Tongue (tissue), 1 donor: ENCODE measurements at regions not wholly inside any gene's neighbourhood (a gene's known extent, or its start where the extent isn't known, plus 50 kb on each side); places are given as distances from the start of the nearest gene placed in this dataset.
A peak's percentile ranks its signal among the peaks of the same experiment; 100 is the strongest.
"Not testable (repeated sequence)": the region's sequence is repeated elsewhere in the genome, so short reads cannot be mapped to it uniquely, and the experiment has no call there.

Source experiments
- DNase-seq: peaks from one replicate; pipeline ENCODE4 v3.0.0-alpha.2; 2015

DNA sequence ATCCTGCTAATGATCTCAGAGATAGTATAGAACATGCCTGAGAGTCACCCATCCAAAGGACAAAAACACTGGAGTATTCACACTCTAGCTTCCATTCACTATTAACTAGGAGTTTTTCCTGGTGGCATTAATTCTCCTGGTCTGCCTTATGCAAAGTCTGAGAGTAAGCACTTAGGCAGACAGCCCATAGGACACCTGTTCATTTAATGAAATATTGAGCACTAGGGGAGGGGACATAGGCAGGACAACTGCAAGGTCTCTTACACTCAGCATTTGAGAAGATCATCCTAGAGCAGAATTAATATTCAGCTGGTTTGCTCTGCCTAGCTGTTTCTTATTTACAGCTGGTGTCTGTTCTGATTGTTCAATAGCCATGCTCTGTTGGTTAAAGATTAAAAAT is 508.5 kb downstream of the CENPC start:
- peak; percentile 50 for DNase-seq

DNA sequence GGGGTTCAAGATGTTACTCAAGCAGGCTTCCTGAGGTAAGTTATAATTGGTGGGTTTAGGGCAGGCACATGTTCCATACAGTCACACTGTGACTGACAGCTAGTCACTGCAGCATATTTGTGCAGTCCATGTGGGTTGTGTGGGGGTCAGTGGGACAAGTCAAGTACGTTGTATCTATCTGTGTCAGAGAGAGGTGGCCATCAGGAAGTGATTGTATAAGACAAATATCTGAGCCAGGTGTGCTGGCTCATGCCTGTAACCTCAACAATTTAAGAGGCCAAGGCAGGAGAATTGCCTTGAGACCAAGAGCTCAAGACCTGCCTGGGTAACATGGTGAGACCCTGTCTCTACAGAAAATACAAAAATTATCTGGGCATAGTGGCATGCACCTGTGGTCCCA is 509.3 kb downstream of the CENPC start:
- no peak for DNase-seq

DNA sequence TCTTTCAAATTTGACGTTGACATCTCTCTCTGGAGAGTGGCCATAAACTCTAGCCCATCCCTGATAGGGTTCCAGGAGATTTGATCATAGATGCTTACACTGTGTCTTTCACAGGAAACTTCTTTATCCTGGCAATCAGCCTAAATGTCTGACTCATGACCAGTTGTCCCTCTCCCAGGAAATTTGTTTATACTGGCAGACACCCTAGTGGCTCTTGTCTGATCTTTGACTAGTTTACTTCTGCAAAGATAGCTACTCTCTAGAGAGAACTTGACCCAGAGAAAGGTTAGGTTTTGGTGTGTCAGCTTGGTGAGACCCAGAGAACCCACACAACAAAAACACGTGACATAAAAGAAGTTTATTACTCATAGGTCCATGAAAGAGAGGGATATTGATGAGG is 509.8 kb downstream of the CENPC start:
- peak; percentile 16 for DNase-seq

DNA sequence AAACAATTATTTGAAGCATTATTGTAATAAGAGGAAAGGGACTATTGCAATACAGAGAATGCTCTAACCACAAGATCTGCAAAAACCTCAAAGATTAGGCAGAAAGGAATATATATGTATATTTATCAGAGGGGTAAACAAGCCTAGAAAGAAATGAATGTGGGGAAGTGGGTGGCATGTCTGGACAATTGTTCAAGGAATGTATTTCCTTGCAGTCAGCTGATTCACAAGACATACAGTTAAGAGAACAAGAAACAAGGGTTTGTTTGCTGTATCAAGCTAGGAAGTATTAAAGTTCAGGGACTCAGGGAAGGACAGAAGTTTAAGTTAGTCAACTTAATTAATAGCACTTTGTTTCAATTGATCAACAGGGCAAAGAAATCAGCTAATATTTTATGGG is 514.7 kb downstream of the CENPC start:
- no peak for DNase-seq

DNA sequence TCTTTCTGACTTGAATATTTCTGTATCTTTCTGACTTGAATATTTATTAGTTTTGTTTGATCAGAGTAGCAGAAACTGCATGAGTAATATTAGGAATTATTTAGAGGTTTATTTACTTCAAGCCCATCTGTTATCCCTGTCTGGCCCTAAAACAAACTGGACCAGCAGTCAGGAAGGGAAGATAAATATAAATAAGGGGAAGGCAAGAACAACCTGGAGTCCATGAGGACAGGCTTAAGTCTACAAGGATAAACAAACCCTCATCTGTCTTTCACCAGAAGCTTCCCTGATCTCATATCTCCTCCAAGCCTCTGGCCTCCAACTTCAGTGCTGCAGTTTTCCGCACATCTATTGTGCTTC is 524.9 kb downstream of the CENPC start:
- peak; percentile 6 for DNase-seq

DNA sequence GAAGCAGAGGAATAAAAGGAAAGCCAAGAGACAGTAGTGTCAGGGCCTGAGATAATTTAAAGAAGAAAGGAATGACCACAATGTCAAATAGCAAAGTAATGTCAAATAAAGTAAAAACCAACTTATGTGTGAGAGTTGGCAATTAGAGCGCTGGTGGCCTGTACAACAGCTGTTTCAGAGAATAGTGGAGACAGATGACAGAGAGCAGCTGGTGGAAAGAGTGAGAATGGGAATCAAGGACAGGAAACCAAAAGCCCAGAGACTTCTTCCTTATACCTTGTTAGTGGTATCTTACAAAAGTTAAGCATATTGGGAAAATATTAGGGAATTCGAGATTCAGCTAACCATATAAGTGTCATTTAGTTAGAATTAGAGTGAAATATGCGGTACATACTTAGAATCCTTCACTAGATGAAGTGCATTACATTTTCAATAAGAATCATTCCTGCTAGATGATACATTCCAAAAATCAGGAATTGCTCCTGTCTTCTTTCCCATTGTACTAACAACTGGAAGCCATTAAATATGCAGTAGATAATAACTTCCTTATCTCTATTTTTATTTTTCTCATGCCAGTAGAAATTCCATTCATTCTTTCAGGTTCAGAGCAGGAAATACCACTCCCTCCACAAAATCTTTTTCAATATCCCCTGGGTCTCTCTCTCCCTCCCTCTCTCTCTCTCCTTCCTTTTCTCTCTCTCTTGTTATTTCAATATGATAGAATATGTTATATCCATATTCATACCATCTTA is 525.4 kb downstream of the CENPC start:
- peak; percentile 68 for DNase-seq

DNA sequence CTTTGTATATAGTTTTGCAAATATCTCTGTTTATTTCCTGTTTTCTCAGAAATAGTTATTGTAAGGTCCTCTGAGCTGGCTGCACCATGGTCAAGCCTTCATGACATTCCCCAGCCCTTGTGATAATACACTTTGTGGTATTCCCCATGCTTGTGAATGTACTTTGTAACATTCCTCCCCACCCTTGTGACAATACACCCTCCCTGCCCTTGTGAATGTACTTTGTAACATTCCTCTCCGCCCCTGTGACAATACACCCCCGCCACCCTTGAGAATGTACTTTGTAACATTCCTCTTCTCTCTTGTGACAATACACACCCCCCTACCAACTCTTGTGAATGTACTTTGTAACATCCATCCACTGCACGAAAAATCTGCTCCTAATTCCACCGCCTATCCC is 530.7 kb downstream of the CENPC start:
- DNase-seq = no peak

DNA sequence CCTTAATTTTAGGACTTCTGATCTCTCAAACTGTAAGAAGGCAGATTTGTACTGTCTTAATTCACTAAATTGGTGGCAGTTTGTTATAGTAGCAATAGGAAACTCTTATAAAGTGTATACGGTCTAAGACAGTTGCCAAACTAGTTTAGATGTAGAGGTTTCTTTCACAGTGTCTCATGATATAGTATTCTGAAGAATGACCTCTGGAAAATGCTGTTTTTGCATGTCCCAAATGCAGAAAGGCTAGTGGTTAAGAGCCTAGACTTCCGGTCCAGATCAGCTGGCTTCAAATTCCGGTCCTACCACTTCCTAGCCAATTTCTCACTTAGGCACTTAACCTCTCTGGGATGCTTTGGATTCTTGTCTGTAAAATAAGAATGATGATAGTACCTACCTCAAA is 538.5 kb downstream of the CENPC start:
- DNase-seq = no peak

DNA sequence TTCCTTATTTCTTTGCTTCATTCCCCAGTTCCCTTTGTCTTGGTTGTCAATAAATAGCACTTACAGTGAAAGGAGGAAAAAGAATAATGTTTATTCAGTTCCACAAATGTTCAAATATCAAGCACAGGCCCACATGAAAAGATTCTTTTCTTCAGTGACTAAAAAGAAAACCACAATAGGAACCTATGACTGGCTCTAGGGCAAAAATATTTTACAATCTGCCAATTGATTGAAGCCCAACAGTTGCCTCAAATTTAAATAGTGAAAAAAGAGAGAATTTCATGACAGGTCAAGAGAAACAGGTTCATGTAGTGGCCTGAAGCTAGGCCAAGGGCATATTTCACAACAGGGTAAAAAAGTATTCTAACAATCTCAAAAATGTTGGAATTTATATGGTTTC is 553.8 kb downstream of the CENPC start:
- no peak for DNase-seq

DNA sequence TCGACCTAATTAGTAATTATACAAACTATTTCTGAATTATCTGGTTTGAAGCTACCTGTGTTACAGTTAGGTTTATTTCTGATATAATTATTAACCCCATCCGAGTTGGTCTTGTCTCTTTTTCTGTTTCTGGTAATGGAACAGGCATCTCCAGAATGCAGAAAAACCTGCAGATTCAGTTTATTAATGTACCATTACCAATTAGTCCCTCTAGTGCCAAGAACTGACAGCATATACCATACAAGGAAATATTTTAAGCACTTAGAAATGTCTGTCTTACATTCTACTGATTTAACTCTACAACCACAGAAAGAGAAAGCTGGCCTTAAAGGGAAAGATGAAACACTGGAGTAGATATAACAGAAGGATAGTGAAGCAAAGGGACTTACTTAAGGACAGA is 570.6 kb downstream of the CENPC start:
- peak; percentile 2 for DNase-seq

DNA sequence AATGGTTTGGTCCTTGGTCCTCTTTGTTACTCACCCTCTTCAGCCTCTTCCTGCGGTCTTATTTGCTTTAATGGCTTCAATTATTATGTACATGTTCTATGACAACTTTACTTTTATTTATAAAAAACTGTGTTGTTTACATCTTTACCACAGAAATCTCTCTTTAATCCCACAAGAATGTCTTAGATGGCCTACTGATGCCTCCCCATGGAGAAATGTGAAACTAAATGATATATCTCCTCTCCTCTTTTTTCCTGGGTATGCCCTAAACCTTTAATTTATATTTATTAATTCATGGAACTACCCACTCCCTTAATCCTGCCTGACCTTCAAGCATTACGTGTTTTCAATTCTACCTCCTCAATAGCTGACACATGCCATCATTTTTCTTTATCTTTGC is 573.2 kb downstream of the CENPC start:
- DNase-seq = no peak

DNA sequence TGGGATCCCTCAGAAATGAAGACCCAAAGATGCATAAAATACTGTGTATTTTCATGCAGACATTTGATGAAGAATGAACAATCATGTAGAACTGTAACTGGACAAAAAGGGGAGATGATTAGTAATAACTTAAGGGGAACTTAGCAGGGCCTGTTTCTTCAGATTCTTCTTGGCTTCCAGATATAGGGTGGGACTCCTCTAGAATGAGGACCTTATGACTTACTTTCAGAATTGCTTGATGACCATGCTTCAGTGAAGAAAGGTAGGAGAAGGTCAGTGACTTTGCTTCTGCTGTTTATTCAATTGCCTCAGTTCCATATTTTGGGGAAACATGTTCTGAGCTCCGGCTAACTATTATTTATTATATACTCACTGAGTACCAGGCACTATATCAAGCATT is 580.8 kb downstream of the CENPC start:
- DNase-seq = no peak

DNA sequence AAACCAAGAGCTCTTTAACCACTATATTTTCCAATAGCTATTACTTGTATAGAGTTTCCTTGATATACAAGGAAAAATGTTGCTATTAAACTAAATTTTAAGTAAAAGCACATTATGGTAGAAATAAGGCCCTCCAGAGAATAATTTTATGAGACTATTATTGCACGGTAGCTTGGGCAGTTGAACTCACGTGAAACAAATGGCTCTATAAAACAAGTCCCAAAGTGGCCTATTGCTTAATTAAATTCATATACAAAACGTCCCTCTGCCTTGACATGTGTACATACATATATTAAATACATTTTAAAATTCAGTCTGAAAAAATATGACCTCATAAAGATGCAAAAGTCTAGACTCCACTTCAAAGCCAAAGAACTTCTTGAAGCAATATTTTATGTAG is 582.2 kb downstream of the CENPC start:
- no peak for DNase-seq

DNA sequence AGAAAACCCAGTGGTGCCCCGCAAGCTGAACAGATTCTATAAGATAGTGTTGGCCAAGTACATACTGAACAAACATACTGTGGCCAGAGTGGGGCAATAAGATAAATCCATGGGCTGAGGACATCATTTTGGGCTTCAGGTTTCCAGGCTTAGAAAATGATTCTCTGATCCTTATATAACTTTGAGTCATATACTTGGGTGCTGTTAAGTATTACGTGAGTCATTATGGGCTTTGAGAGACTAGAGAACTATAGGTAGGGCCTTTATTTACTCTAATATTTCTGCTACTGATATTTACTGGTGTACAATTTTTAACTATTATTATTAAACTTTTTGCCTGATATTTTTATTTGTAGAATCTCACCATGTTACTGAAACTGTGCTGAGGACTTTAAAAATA is 586.1 kb downstream of the CENPC start:
- DNase-seq = no peak

DNA sequence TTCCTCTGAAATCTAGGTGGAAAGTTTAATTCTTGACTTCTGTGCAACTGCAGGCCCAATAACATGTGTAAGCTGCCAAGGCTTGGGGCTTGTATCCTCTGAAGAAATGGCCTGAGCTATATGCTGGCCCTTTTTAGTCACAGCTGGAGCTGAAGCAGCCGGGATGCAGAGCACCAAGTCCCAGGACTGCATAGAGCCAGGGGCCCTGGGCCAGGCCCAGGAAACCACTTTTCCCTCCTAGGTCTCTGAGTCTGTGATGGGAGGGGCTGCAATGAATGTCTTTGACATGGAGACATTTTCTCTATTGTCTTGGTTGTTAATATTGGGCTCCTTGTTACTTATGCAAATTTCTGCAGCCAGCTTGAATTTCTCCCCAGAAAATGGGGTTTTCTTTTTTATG is 588.5 kb downstream of the CENPC start:
- no peak for DNase-seq

DNA sequence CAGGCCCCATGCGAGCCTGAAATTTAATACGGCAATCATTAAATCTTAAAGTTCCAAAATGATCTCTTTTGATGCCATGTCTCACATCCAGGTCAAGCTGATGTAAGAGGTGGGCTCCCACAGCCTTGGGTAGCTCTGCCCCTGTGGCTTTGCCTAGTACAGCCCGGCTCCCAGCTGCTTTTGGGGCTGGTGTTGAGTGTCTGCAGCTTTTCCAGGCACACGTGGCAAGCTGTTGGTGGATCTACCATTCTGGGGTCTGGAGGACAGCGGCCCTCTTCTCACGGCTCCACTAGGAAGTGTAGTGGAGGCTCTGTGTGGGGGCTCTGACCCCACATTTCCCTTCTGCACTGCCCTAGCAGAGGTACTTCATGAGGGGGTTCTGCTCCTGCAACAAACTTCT is 588.9 kb downstream of the CENPC start:
- no peak for DNase-seq

DNA sequence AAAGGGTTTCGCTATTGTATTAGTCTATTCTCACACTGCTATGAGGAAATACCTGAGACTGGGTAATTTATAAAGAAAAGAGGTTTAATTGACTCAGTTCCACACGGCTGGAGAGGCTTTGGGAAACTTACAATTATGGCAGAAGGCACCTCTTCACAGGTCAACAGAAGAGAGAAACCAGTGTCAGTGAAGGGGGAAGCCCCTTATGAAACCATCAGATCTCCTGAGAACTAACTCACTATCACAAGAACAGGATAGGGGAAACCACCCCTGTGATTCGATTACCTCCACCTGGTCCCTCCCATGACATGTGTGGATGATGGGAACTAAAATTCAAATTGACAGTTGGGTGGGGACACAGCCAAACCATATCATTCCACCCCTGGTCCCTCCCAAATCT is 589.5 kb downstream of the CENPC start:
- no peak for DNase-seq

DNA sequence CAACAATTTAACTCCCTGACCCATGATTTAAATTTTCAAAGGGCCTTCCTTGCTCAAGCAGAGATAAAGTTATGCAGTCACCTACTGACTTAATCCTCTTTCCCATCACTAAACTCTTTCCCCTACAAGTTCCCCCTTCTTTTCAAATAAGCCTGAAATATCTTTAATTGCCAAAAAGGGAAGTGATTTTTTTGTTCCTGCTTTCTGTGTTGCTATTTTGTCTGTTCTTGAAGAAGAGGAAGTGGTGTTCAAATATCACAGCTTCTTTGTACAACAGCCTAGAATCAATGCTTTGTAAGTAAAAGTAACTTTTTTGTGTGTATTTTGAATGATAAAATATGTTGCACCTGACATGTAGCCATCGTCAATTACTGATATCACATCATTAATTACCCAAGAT is 595.9 kb downstream of the CENPC start:
- no peak for DNase-seq

DNA sequence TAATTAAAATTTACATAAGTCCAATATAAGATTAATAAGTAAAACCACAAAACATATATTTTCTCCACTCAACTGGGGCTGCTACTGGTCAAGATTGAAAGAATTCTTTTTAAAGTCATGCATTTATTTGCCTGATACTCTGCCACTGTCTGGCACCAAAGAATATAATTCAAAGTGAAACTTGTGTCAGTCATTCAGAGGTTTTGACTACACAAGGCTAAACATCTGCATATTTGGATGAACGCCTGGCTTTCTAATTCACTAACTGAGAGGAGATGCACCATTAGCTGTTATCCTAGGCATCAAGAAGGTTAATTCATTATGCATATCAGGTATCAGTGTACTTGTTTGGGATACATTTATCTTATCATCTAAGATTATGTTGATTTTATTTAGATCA is 598.5 kb downstream of the CENPC start:
- no peak for DNase-seq

DNA sequence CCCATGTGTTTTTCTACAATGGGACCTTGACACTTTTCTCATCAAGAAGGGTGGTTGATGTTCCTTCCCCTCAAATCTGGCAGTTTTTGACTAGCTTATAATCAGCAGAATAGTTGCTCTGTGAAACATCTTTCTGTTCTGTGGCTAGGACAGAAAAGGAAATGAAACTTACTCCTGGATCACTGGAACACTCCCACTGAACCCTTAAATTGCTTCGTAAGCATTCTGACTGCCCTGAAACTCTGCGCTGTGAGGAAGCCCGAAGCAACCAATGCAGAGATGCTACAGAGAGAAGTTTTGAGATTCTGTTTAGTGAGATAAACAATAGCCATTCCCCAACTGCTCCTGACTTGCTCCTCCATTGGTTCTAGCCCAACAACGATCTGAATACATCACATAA is 602.2 kb downstream of the CENPC start:
- peak; percentile 5 for DNase-seq

DNA sequence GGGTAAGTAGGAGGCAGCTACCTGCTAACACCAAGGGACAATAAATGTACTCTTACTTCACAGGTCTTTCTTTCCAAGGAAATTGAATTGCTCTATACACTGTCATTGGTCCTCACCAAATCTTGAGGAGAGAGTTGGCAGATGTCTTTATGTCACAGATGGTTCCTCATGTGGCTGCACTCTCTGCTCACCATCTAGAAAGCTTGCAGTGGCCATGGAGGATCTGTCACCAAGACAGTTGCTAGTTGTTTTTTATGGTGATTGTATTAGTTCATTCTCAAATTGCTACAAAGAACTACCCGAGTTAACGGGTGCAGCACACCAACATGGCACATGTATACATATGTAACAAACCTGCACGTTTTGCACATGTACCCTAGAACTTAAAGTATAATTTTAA is 613.3 kb downstream of the CENPC start:
- DNase-seq = not testable (repeated sequence)

DNA sequence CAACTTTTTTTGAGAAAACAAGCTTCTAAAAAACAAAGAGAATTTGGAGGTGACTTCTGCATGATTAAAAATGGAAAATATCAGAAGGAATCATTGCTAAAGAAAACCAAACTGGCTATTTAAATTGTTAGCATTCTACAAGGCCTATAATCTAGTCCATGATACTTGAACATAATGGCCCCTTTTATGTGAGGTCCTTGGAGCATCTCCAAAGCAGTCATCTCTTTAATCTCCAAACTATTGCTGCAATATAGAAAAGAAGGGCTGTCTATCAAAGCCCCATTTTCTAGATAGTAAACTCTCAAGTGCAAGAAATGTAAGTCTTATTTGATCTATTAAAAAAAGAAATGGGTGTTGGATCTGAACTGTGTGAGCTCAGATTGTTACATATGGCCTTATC is 615.1 kb downstream of the CENPC start:
- peak; percentile 11 for DNase-seq

DNA sequence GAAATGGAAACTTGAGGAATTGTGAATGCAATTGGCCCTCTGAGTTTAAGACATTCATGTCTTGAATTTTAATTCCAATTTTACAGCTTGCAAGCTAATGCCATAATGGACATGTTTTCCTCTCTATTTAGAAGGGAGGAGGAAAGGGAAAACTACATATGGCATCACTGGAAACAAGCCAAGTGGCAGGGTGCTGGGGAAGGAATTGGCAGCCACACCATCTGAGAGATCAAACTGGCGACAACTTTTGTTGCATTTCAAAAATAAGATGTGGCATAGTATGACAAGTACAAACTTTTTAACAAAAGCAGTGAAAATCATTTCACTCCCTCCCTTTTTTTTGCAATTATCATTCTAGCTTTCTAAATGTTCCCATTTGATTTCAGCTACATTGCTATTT is 615.6 kb downstream of the CENPC start:
- peak; percentile 69 for DNase-seq

DNA sequence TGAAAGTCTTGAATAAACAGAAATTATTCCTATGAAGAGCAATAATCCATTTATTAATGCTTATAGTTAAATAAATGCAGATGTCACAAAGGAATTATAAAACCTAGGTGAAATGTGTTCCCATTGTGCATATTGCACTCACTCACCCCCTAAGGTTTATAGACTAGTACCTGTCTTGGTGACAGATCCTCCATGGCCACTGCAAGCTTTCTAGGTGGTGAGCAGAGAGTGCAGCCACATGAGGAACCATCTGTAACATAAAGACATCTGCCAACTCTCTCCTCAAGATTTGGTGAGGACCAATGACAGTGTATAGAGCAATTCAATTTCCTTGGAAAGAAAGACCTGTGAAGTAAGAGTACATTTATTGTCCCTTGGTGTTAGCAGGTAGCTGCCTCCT is 616.4 kb downstream of the CENPC start:
- not testable (repeated sequence) for DNase-seq

DNA sequence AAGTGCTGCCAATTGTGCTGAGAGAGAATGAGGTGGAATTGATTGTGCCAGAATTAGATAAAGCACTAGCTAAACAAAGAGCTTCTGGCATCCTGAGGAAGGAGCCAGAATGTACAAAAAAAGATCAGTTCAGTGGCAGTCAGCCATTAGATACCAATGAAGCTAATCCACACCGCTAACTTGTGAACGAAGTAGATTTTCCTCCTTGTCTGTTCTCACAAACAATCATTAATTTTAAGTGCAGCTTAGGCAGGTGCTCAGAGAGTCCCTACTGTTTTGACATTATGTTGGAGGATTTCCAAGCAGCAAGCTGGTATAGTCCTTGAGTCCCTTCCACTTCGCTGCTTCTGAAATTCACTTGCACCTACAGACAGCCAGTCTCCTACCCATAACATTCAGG is 617.4 kb downstream of the CENPC start:
- peak; percentile 38 for DNase-seq
